ENCODE measurements at regions not wholly inside any gene's neighbourhood (a gene's known extent, or its start where the extent isn't known, plus 50 kb on each side); places are given as distances from the start of the nearest gene placed in this dataset.

- DNase-seq: no peak
- no peaks in the 10 kb centered on the region for H3K4me1 ChIP-seq
- peaks cover 0 to 12% (median 2%) of the 10 kb centered on the region in 12 donors for H3K9me3 ChIP-seq
- ATAC-seq: no peak
- H3K4me3 ChIP-seq: no peak overlapping the region
- TF ChIP-seq CTCF (IDR thresholded peaks at IDR 0.05): no peak
- TF ChIP-seq POLR2A (IDR thresholded peaks at IDR 0.05): no peak
- 62 to 77% (median 74%) methylated on average over 5 of the region's 5 CpGs for WGBS, 4 donors
- intact Hi-C loops (cut with DNase I): no loop called here
- H3K36me3 ChIP-seq: no peaks in the 10 kb centered on the region
- H3K27ac ChIP-seq: no peak overlapping the region
- no peaks in the 10 kb centered on the region for H3K27me3 ChIP-seq
Measured at GRCh38 chr6:53216301-53216700, 67.7 kb upstream of the GCM1 start.

GRCh38 chr6:53214172-53214571 is 65.5 kb upstream of the GCM1 start:
- intact Hi-C loops (cut with DNase I): no loop called here
- no peak for ATAC-seq
- H3K9me3 ChIP-seq: peaks cover 0 to 12% (median 2%) of the 10 kb centered on the region in 12 donors
- no peaks in the 10 kb centered on the region for H3K4me1 ChIP-seq
- no peak overlapping the region for H3K4me3 ChIP-seq
- H3K27ac ChIP-seq: no peak overlapping the region
- no peak for DNase-seq
- 0 to 97% (median 41%) methylated on average over 1 of the region's 1 CpG for WGBS, 4 donors
- H3K36me3 ChIP-seq: no peaks in the 10 kb centered on the region
- no peaks in the 10 kb centered on the region for H3K27me3 ChIP-seq
- TF ChIP-seq CTCF (IDR thresholded peaks at IDR 0.05): no peak
- no peak for TF ChIP-seq POLR2A (IDR thresholded peaks at IDR 0.05)

GRCh38 chr6:53210811-53211210 is 62.2 kb upstream of the GCM1 start:
- Histone ChIP-seq H3K36me3 (no peaks in the 10 kb centered on the region), H3K4me1 (no peaks in the 10 kb centered on the region), H3K4me3 (no peak overlapping the region), H3K9me3 (peaks cover 0 to 12% (median 2%) of the 10 kb centered on the region in 12 donors), H3K27ac (no peak overlapping the region), H3K27me3 (no peaks in the 10 kb centered on the region)
- DNase-seq: no peak
- ATAC-seq: no peak
- WGBS, 4 donors: 88 to 93% (median 91%) methylated on average over 4 of the region's 4 CpGs
- no peak for TF ChIP-seq POLR2A (IDR thresholded peaks at IDR 0.05)
- TF ChIP-seq CTCF (IDR thresholded peaks at IDR 0.05): no peak
- intact Hi-C loops (cut with DNase I): no loop called here

- intact Hi-C loops (cut with DNase I): no loop called here
- no peak for DNase-seq
Measured at GRCh38 chr6:53209681-53210080, 61.0 kb upstream of the GCM1 start.

More at GRCh38 chr6:53209681-53210080, 61.0 kb upstream of the GCM1 start:
- TF ChIP-seq POLR2A (IDR thresholded peaks at IDR 0.05): no peak
- TF ChIP-seq CTCF (IDR thresholded peaks at IDR 0.05): no peak
- Histone ChIP-seq H3K4me3 (no peak overlapping the region), H3K27me3 (no peaks in the 10 kb centered on the region), H3K36me3 (no peaks in the 10 kb centered on the region), H3K27ac (no peak overlapping the region), H3K4me1 (no peaks in the 10 kb centered on the region), H3K9me3 (peaks cover 0 to 12% (median 2%) of the 10 kb centered on the region in 12 donors)
- no peak for ATAC-seq
